ENCODE measurements at regions not wholly inside any gene's neighbourhood (a gene's known extent, or its start where the extent isn't known, plus 50 kb on each side); places are given as distances from the start of the nearest gene placed in this dataset.

DNA sequence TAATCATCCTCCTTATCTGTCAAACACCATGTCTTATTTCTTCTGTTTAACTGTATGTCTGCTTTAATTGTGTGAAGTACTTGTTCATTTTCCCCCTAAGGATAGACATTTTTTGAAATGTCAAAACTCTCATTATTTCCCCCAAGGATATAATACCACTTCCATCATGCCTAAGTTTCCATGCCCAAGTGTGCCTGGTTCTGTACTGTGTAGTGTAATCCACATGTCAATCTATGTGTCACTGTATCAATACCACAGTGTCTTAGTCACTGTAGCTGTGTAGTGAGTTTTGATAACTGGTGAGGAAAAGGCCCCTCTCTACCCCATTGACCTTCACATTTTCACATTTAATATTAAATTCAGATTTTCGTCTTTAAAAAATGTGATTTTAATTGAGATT is 1265.5 kb downstream of the PCDH9 start:
- TF ChIP-seq, protein P1, sequence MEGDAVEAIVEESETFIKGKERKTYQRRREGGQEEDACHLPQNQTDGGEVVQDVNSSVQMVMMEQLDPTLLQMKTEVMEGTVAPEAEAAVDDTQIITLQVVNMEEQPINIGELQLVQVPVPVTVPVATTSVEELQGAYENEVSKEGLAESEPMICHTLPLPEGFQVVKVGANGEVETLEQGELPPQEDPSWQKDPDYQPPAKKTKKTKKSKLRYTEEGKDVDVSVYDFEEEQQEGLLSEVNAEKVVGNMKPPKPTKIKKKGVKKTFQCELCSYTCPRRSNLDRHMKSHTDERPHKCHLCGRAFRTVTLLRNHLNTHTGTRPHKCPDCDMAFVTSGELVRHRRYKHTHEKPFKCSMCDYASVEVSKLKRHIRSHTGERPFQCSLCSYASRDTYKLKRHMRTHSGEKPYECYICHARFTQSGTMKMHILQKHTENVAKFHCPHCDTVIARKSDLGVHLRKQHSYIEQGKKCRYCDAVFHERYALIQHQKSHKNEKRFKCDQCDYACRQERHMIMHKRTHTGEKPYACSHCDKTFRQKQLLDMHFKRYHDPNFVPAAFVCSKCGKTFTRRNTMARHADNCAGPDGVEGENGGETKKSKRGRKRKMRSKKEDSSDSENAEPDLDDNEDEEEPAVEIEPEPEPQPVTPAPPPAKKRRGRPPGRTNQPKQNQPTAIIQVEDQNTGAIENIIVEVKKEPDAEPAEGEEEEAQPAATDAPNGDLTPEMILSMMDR (conservative IDR thresholded peaks at IDR 0.05; ENCODE audit: low read length), result no peak
- no peak for TF ChIP-seq EZH2phosphoT487 (IDR thresholded peaks at IDR 0.05; ENCODE audit: borderline replicate concordance)

All from Loucy (cell line).